ENCODE measurements at regions not wholly inside any gene's neighbourhood (a gene's known extent, or its start where the extent isn't known, plus 50 kb on each side); places are given as distances from the start of the nearest gene placed in this dataset.

- no CpG with 5 or more reads among the region's 4 CpGs for WGBS (ENCODE audit: insufficient coverage)
- Histone ChIP-seq H3K27ac (ENCODE audit: low read depth, low read length) (no peak overlapping the region), H3K4me1 (ENCODE audit: control insufficient read depth, insufficient read depth, low read length) (no peaks in the 10 kb centered on the region), H3K4me3 (ENCODE audit: low read depth, low read length) (no peak overlapping the region), H3K9me3 (ENCODE audit: control insufficient read depth, insufficient read depth, low read length) (no peaks in the 10 kb centered on the region), H3K36me3 (ENCODE audit: control insufficient read depth, insufficient read depth, low read length) (no peaks in the 10 kb centered on the region), H3K27me3 (ENCODE audit: control insufficient read depth, insufficient read depth, low read length) (no peaks in the 10 kb centered on the region)
- no peak for DNase-seq (ENCODE audit: low read depth in 4 of 6, low spot score in 6 of 6)
Measured at GRCh38 chr3:19093084-19093483, 55.2 kb upstream of the KCNH8 start.

GRCh38 chr3:19077388-19077787, 70.9 kb upstream of the KCNH8 start:
- Histone ChIP-seq H3K4me3 (ENCODE audit: low read depth, low read length) (no peak overlapping the region), H3K27ac (ENCODE audit: low read depth, low read length) (no peak overlapping the region), H3K4me1 (ENCODE audit: control insufficient read depth, insufficient read depth, low read length) (no peaks in the 10 kb centered on the region), H3K9me3 (ENCODE audit: control insufficient read depth, insufficient read depth, low read length) (no peaks in the 10 kb centered on the region), H3K27me3 (ENCODE audit: control insufficient read depth, insufficient read depth, low read length) (no peaks in the 10 kb centered on the region), H3K36me3 (ENCODE audit: control insufficient read depth, insufficient read depth, low read length) (no peaks in the 10 kb centered on the region)
- peak in 1 of 6 donors; percentile 14 for DNase-seq (ENCODE audit: low read depth in 4 of 6, low spot score in 6 of 6)
- no CpG with 5 or more reads among the region's 2 CpGs for WGBS (ENCODE audit: insufficient coverage)

- no peaks in the 10 kb centered on the region for H3K27me3 ChIP-seq (ENCODE audit: control insufficient read depth, insufficient read depth, low read length)
- no peak overlapping the region for H3K27ac ChIP-seq (ENCODE audit: low read depth, low read length)
- no peak for DNase-seq (ENCODE audit: low read depth in 4 of 6, low spot score in 6 of 6)
- H3K4me3 ChIP-seq (ENCODE audit: low read depth, low read length), result no peak overlapping the region
- 88% methylated on average over 1 of the region's 2 CpGs for whole genome bisulfite sequencing (ENCODE audit: insufficient coverage)
- no peaks in the 10 kb centered on the region for H3K9me3 ChIP-seq (ENCODE audit: control insufficient read depth, insufficient read depth, low read length)
- no peaks in the 10 kb centered on the region for H3K36me3 ChIP-seq (ENCODE audit: control insufficient read depth, insufficient read depth, low read length)
- H3K4me1 ChIP-seq (ENCODE audit: control insufficient read depth, insufficient read depth, low read length), result no peaks in the 10 kb centered on the region
Measured at GRCh38 chr3:19075037-19075436, 73.3 kb upstream of the KCNH8 start.

- Histone ChIP-seq H3K27me3 (ENCODE audit: control insufficient read depth, insufficient read depth, low read length) (no peaks in the 10 kb centered on the region), H3K9me3 (ENCODE audit: control insufficient read depth, insufficient read depth, low read length) (no peaks in the 10 kb centered on the region), H3K4me1 (ENCODE audit: control insufficient read depth, insufficient read depth, low read length) (no peaks in the 10 kb centered on the region), H3K36me3 (ENCODE audit: control insufficient read depth, insufficient read depth, low read length) (no peaks in the 10 kb centered on the region), H3K27ac (ENCODE audit: low read depth, low read length) (no peak overlapping the region), H3K4me3 (ENCODE audit: low read depth, low read length) (no peak overlapping the region)
- WGBS (ENCODE audit: insufficient coverage), result 60% methylated on average over 2 of the region's 2 CpGs
- no peak for DNase-seq (ENCODE audit: low read depth in 4 of 6, low spot score in 6 of 6)
Measured at GRCh38 chr3:19074257-19074900, 73.9 kb upstream of the KCNH8 start.

GRCh38 chr3:19073341-19074105, 74.8 kb upstream of the KCNH8 start:
- no peaks in the 10 kb centered on the region for H3K9me3 ChIP-seq (ENCODE audit: control insufficient read depth, insufficient read depth, low read length)
- no peaks in the 10 kb centered on the region for H3K4me1 ChIP-seq (ENCODE audit: control insufficient read depth, insufficient read depth, low read length)
- H3K4me3 ChIP-seq (ENCODE audit: low read depth, low read length), result no peak overlapping the region
- no peaks in the 10 kb centered on the region for H3K36me3 ChIP-seq (ENCODE audit: control insufficient read depth, insufficient read depth, low read length)
- H3K27ac ChIP-seq (ENCODE audit: low read depth, low read length), result no peak overlapping the region
- no peaks in the 10 kb centered on the region for H3K27me3 ChIP-seq (ENCODE audit: control insufficient read depth, insufficient read depth, low read length)
- 86% methylated on average over 1 of the region's 3 CpGs for WGBS (ENCODE audit: insufficient coverage)
- DNase-seq (ENCODE audit: low read depth in 4 of 6, low spot score in 6 of 6), result no peak

- no CpG with 5 or more reads among the region's 1 CpG for WGBS (ENCODE audit: insufficient coverage)
- no peak for DNase-seq (ENCODE audit: low read depth in 4 of 6, low spot score in 6 of 6)
- no peaks in the 10 kb centered on the region for H3K4me1 ChIP-seq (ENCODE audit: control insufficient read depth, insufficient read depth, low read length)
- H3K4me3 ChIP-seq (ENCODE audit: low read depth, low read length), result no peak overlapping the region
- no peaks in the 10 kb centered on the region for H3K36me3 ChIP-seq (ENCODE audit: control insufficient read depth, insufficient read depth, low read length)
- H3K9me3 ChIP-seq (ENCODE audit: control insufficient read depth, insufficient read depth, low read length), result no peaks in the 10 kb centered on the region
- no peak overlapping the region for H3K27ac ChIP-seq (ENCODE audit: low read depth, low read length)
- no peaks in the 10 kb centered on the region for H3K27me3 ChIP-seq (ENCODE audit: control insufficient read depth, insufficient read depth, low read length)
Measured at GRCh38 chr3:19070325-19070724, 78.0 kb upstream of the KCNH8 start.

GRCh38 chr3:19065027-19065426, 83.3 kb upstream of the KCNH8 start:
- Histone ChIP-seq H3K36me3 (ENCODE audit: control insufficient read depth, insufficient read depth, low read length) (no peaks in the 10 kb centered on the region), H3K4me1 (ENCODE audit: control insufficient read depth, insufficient read depth, low read length) (no peaks in the 10 kb centered on the region), H3K4me3 (ENCODE audit: low read depth, low read length) (no peak overlapping the region), H3K9me3 (ENCODE audit: control insufficient read depth, insufficient read depth, low read length) (no peaks in the 10 kb centered on the region), H3K27ac (ENCODE audit: low read depth, low read length) (no peak overlapping the region), H3K27me3 (ENCODE audit: control insufficient read depth, insufficient read depth, low read length) (no peaks in the 10 kb centered on the region)
- WGBS (ENCODE audit: insufficient coverage), result no CpG with 5 or more reads among the region's 1 CpG
- DNase-seq (ENCODE audit: low read depth in 4 of 6, low spot score in 6 of 6), result peak; percentile 18 to 86 (median 32)

- DNase-seq (ENCODE audit: low read depth in 4 of 6, low spot score in 6 of 6), result no peak
- Histone ChIP-seq H3K27ac (ENCODE audit: low read depth, low read length) (no peak overlapping the region), H3K4me1 (ENCODE audit: control insufficient read depth, insufficient read depth, low read length) (no peaks in the 10 kb centered on the region), H3K36me3 (ENCODE audit: control insufficient read depth, insufficient read depth, low read length) (no peaks in the 10 kb centered on the region), H3K9me3 (ENCODE audit: control insufficient read depth, insufficient read depth, low read length) (no peaks in the 10 kb centered on the region), H3K4me3 (ENCODE audit: low read depth, low read length) (no peak overlapping the region), H3K27me3 (ENCODE audit: control insufficient read depth, insufficient read depth, low read length) (no peaks in the 10 kb centered on the region)
- whole genome bisulfite sequencing (ENCODE audit: insufficient coverage), result no CpG with 5 or more reads among the region's 5 CpGs
Measured at GRCh38 chr3:19063936-19064335, 84.4 kb upstream of the KCNH8 start.

GRCh38 chr3:19060404-19060803, 87.9 kb upstream of the KCNH8 start:
- H3K4me1 ChIP-seq (ENCODE audit: control insufficient read depth, insufficient read depth, low read length), result no peaks in the 10 kb centered on the region
- no peak for DNase-seq (ENCODE audit: low read depth in 4 of 6, low spot score in 6 of 6)
- H3K27ac ChIP-seq (ENCODE audit: low read depth, low read length), result no peak overlapping the region
- H3K4me3 ChIP-seq (ENCODE audit: low read depth, low read length), result no peak overlapping the region
- no peaks in the 10 kb centered on the region for H3K9me3 ChIP-seq (ENCODE audit: control insufficient read depth, insufficient read depth, low read length)
- no peaks in the 10 kb centered on the region for H3K27me3 ChIP-seq (ENCODE audit: control insufficient read depth, insufficient read depth, low read length)
- no CpG with 5 or more reads among the region's 1 CpG for WGBS (ENCODE audit: insufficient coverage)
- H3K36me3 ChIP-seq (ENCODE audit: control insufficient read depth, insufficient read depth, low read length), result no peaks in the 10 kb centered on the region

- DNase-seq (ENCODE audit: low read depth in 4 of 6, low spot score in 6 of 6), result no peak
- Histone ChIP-seq H3K27ac (ENCODE audit: low read depth, low read length) (no peak overlapping the region), H3K9me3 (ENCODE audit: control insufficient read depth, insufficient read depth, low read length) (no peaks in the 10 kb centered on the region), H3K4me3 (ENCODE audit: low read depth, low read length) (no peak overlapping the region), H3K4me1 (ENCODE audit: control insufficient read depth, insufficient read depth, low read length) (no peaks in the 10 kb centered on the region), H3K36me3 (ENCODE audit: control insufficient read depth, insufficient read depth, low read length) (no peaks in the 10 kb centered on the region), H3K27me3 (ENCODE audit: control insufficient read depth, insufficient read depth, low read length) (no peaks in the 10 kb centered on the region)
- no CpG with 5 or more reads among the region's 1 CpG for WGBS (ENCODE audit: insufficient coverage)
Measured at GRCh38 chr3:19052874-19053273, 95.4 kb upstream of the KCNH8 start.
